Neutrophil (primary cell): ENCODE measurements at regions not wholly inside any gene's neighbourhood (a gene's known extent, or its start where the extent isn't known, plus 50 kb on each side); places are given as distances from the start of the nearest gene placed in this dataset.

ENCODE experiments used
- H3K27ac ChIP-seq: fragments of 200-600 bp; sonication (generic); 2 replicates; pipeline ENCODE4 v1.5.1; 2016; ENCODE audit warnings: mild to moderate bottlenecking, moderate library complexity
- H3K27me3 ChIP-seq: fragments of 200-600 bp; sonication (generic); 2 replicates; pipeline ENCODE4 v1.6.0; 2016; ENCODE audit warnings: mild to moderate bottlenecking
- H3K36me3 ChIP-seq: fragments of 200-600 bp; sonication (generic); 2 replicates; pipeline ENCODE4 v1.5.1; 2017
- H3K4me1 ChIP-seq, 2 experiments: fragments of 200-600 bp in 1 of 2; sonication (generic) in 1 of 2; 1 replicate in 1 of 2; 2 replicates in 1 of 2; pipeline versions ENCODE4 v1.5.1 to v1.6.1; 2013 to 2016; ENCODE audit warnings: low read depth in 1 of 2, low read length in 1 of 2, mild to moderate bottlenecking in 1 of 2, moderate library complexity in 1 of 2; ENCODE audit not compliant: control insufficient read depth in 1 of 2, insufficient read depth in 1 of 2
- H3K4me3 ChIP-seq, 2 experiments: fragments of 200-600 bp in 1 of 2; sonication (generic) in 1 of 2; 1 replicate in 1 of 2; 2 replicates in 1 of 2; pipeline ENCODE4 v1.5.1; 2013 to 2016; ENCODE audit warnings: low read depth in 1 of 2, low read length in 1 of 2, mild to moderate bottlenecking in 1 of 2, moderate library complexity in 1 of 2
- H3K9me3 ChIP-seq: fragments of 200-600 bp; sonication (generic); 2 replicates; pipeline ENCODE4 v1.5.1; 2016
- TF ChIP-seq, protein P1 (sequence below): fragments of 200-600 bp; sonication (generic); IDR thresholded peaks from 2 replicates; pipeline ENCODE4 v1.5.1; 2016; ENCODE audit warnings: antibody characterized with exemption

DNA sequence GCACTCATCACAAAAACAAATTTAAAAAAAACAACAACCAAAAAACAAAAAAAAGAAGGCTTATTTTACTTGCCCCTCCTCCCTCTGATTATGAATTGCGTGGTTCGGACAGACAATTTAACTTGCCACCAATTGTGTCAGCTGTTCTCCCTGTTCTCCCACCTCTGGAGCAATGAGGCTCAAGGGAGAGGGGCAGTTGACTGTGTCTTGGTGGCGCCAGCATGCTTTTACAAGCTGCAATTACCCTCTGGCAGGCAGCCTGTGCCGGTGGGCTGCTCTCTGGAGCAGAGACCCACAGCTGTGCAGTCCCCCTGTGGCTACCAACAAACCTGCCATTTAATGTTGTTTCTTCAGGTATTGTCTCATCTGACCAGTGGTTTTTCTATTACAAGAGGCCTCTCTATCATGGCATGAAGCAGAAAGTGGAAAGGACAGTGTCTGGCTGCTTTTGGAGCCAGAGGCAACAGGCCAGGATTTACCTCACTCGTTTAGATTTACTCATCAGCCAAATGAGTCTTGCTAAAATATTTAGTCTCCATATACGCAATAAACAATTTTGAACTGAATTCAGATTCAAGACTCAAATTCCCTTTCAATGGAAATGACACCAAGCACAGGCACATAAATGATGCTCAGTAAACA, 192.0 kb upstream of the TPRG1 start:
- Histone ChIP-seq H3K9me3 (no peaks in the 10 kb centered on the region), H3K27me3 (peaks cover 7% of the 10 kb centered on the region), H3K36me3 (no peaks in the 10 kb centered on the region), H3K4me1 (peaks cover 0 to 3% of the 10 kb centered on the region in 2 experiments), H3K27ac (no peak overlapping the region), H3K4me3 (no peak overlapping the region)
- TF ChIP-seq, protein P1, sequence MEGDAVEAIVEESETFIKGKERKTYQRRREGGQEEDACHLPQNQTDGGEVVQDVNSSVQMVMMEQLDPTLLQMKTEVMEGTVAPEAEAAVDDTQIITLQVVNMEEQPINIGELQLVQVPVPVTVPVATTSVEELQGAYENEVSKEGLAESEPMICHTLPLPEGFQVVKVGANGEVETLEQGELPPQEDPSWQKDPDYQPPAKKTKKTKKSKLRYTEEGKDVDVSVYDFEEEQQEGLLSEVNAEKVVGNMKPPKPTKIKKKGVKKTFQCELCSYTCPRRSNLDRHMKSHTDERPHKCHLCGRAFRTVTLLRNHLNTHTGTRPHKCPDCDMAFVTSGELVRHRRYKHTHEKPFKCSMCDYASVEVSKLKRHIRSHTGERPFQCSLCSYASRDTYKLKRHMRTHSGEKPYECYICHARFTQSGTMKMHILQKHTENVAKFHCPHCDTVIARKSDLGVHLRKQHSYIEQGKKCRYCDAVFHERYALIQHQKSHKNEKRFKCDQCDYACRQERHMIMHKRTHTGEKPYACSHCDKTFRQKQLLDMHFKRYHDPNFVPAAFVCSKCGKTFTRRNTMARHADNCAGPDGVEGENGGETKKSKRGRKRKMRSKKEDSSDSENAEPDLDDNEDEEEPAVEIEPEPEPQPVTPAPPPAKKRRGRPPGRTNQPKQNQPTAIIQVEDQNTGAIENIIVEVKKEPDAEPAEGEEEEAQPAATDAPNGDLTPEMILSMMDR, result no peak

DNA sequence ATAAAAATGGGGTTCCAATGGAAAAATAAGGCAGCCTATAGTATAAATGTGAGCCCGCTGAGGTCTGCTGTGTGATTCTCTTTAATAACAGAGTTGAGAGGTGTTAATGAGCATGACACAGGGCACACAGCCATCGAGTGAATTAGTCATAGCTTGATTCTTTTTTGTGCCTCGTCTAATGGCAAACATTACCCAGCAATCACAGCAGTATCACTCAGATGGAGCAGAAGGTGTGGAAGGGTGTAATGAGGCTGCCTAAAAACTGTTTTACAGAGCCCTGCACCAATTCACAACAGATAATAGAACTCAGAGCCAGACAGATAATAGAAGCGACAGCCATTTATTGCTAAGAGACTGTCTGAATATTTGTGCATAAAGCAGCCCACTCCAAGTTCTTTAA, 178.6 kb upstream of the TPRG1 start:
- Histone ChIP-seq H3K4me3 (no peak overlapping the region), H3K27me3 (no peaks in the 10 kb centered on the region), H3K27ac (no peak overlapping the region), H3K36me3 (no peaks in the 10 kb centered on the region), H3K4me1 (no peaks in the 10 kb centered on the region), H3K9me3 (no peaks in the 10 kb centered on the region)
- TF ChIP-seq, protein P1, result no peak

GRCh38 chr3:189001559-189001958, 170.2 kb upstream of the TPRG1 start:
- Histone ChIP-seq H3K27ac (no peak overlapping the region), H3K36me3 (no peaks in the 10 kb centered on the region), H3K4me3 (no peak overlapping the region), H3K27me3 (no peaks in the 10 kb centered on the region), H3K9me3 (no peaks in the 10 kb centered on the region), H3K4me1 (no peaks in the 10 kb centered on the region)
- TF ChIP-seq, protein P1, result no peak

- Histone ChIP-seq H3K27me3 (no peaks in the 10 kb centered on the region), H3K4me1 (no peaks in the 10 kb centered on the region), H3K27ac (no peak overlapping the region), H3K9me3 (no peaks in the 10 kb centered on the region), H3K36me3 (no peaks in the 10 kb centered on the region), H3K4me3 (no peak overlapping the region)
- TF ChIP-seq, protein P1, result no peak
Observed at GRCh38 chr3:189003410-189003809, 168.4 kb upstream of the TPRG1 start.

GRCh38 chr3:189013224-189013888, 158.4 kb upstream of the TPRG1 start:
- no peaks in the 10 kb centered on the region for H3K4me1 ChIP-seq
- TF ChIP-seq, protein P1, result no peak

More at GRCh38 chr3:189013224-189013888, 158.4 kb upstream of the TPRG1 start:
- H3K4me3 ChIP-seq, result no peak overlapping the region
- no peak overlapping the region for H3K27ac ChIP-seq
- H3K9me3 ChIP-seq, result no peaks in the 10 kb centered on the region
- H3K36me3 ChIP-seq, result no peaks in the 10 kb centered on the region
- H3K27me3 ChIP-seq, result no peaks in the 10 kb centered on the region
